ENCODE measurements at regions not wholly inside any gene's neighbourhood (a gene's known extent, or its start where the extent isn't known, plus 50 kb on each side); places are given as distances from the start of the nearest gene placed in this dataset.

DNA sequence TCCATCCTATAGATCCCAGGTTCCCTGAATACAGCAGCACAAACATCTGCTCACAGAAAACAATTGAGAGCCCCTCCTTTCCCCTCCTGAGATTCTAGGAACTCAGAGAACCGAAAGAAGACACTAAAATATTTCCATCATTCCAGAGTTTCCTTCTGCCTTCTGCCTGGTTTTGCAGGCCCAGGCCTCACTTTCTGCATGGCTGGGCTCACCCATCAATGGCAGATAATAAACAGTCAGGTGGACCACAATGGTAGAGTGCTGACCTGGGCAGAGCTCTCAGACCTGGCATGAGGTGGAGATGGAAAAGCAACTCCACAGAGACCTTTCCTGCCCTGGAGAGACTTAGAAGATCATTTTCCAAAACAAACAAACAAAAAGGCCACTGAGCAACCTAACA, 389.1 kb downstream of the NXPE2 start:
- Histone ChIP-seq H3K4me2 (no peak overlapping the region), H3K36me3 (replicated peaks in 1 of 2; ENCODE audit: control insufficient read depth in 1 of 2, insufficient read depth in 2 of 2, low read length in 1 of 2) (no peaks in the 10 kb centered on the region), H3K9me2 (no peaks in the 10 kb centered on the region), H3F3A (replicated peaks; ENCODE audit: insufficient read depth) (no peaks in the 10 kb centered on the region), H3K27ac (ENCODE audit: low read depth in 2 of 2, low read length in 1 of 2) (peak overlapping the region in 1 of 2 experiments; percentile 30; a peak in 2 of 4 replicates), H3K79me2 (ENCODE audit: insufficient read depth) (no peaks in the 10 kb centered on the region), H3K4me1 (ENCODE audit: control insufficient read depth in 1 of 2, insufficient read depth in 2 of 2, low read depth in 1 of 2, low read length in 1 of 2) (peaks cover 0 to 31% of the 10 kb centered on the region in 2 experiments; a peak in 2 of 4 replicates), H3K27me3 (ENCODE audit: insufficient read depth) (no peaks in the 10 kb centered on the region), H3K4me3 (ENCODE audit: low read depth in 2 of 2, low read length in 1 of 2) (no peak overlapping the region), H3K9ac (no peak overlapping the region), H2AFZ (ENCODE audit: low read depth) (no peak overlapping the region), H3K9me3 (no peaks in the 10 kb centered on the region), H4K20me1 (ENCODE audit: insufficient read depth) (no peaks in the 10 kb centered on the region)
- ChIA-PET POLR2A (interaction anchor here (1.0 kb wide), 1 partner anchor 15 kb away, joined by 3 read pairs; no protein-coding TSS in a partner anchor), CTCF (no interaction called here)
- DNase-seq = no peak
- WGBS (ENCODE audit: low lambda C conversion rate) = 0% methylated on average over 1 of the region's 1 CpG
- TF ChIP-seq POLR2AphosphoS5 (IDR thresholded peaks at IDR 0.05; ENCODE audit: low read depth, low read length) = no peak
- no peak for TF ChIP-seq MEF2A (IDR thresholded peaks at IDR 0.05; ENCODE audit: borderline replicate concordance, low read depth)
- TF ChIP-seq YY1 (IDR thresholded peaks at IDR 0.05; ENCODE audit: low read depth) = no peak
- no peak for TF ChIP-seq FOSL2 (IDR thresholded peaks at IDR 0.05; ENCODE audit: borderline replicate concordance, low read depth)
- no peak for TF ChIP-seq CHD2 (IDR thresholded peaks at IDR 0.05; ENCODE audit: low read length, partially characterized antibody)
- TF ChIP-seq NFIC (IDR thresholded peaks at IDR 0.05; ENCODE audit: borderline replicate concordance) = no peak
- TF ChIP-seq EP300 (IDR thresholded peaks at IDR 0.05; ENCODE audit: borderline replicate concordance in 1 of 2, low read depth in 1 of 2, low read length in 1 of 2) = no peak
- TF ChIP-seq RFX5 (IDR thresholded peaks at IDR 0.05; ENCODE audit: low read length) = no peak
- TF ChIP-seq TEAD4 (IDR thresholded peaks at IDR 0.05; ENCODE audit: borderline replicate concordance, insufficient read depth) = no peak
- no peak for TF ChIP-seq ELF1 (IDR thresholded peaks at IDR 0.05)

DNA sequence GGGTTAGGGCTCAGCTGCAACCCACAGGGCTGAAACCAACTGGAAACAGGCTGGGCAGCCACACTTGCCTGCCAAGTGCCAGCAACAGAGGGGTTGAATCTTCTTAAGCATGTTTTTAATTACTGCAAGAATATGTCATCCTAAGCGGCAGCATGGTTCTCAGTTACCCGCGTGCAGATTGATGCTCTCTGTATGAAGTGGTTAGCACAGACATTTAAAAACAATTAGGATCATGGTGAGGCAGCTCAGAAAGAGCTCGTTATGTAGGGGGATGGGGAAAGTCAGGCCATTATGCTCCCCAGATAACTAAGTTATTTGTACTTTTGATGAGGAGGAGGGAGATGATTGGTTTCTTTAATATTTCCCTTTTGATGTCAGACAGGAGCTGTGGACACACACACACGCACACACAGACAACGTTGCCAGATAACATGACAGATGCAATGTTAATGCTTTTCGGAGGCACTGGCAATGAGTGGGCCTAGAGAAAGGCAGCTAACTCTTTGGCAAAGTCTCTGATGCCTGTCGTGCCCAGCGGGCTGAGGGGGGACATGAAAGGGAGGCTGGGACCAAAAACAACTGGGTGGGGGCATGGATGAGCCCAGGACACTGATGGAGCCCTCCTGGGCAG, 389.7 kb downstream of the NXPE2 start:
- Histone ChIP-seq H3K36me3 (replicated peaks in 1 of 2; ENCODE audit: control insufficient read depth in 1 of 2, insufficient read depth in 2 of 2, low read length in 1 of 2) (no peaks in the 10 kb centered on the region), H3F3A (replicated peaks; ENCODE audit: insufficient read depth) (no peaks in the 10 kb centered on the region), H3K9ac (no peak overlapping the region), H3K27ac (ENCODE audit: low read depth in 2 of 2, low read length in 1 of 2) (peak overlapping the region in 1 of 2 experiments; percentile 30; a peak in 2 of 4 replicates), H3K27me3 (ENCODE audit: insufficient read depth) (no peaks in the 10 kb centered on the region), H3K4me2 (no peak overlapping the region), H4K20me1 (ENCODE audit: insufficient read depth) (no peaks in the 10 kb centered on the region), H3K9me3 (no peaks in the 10 kb centered on the region), H3K9me2 (no peaks in the 10 kb centered on the region), H2AFZ (ENCODE audit: low read depth) (no peak overlapping the region), H3K4me1 (ENCODE audit: control insufficient read depth in 1 of 2, insufficient read depth in 2 of 2, low read depth in 1 of 2, low read length in 1 of 2) (peaks cover 0 to 33% of the 10 kb centered on the region in 2 experiments; a peak in 2 of 4 replicates), H3K79me2 (ENCODE audit: insufficient read depth) (no peaks in the 10 kb centered on the region), H3K4me3 (ENCODE audit: low read depth in 2 of 2, low read length in 1 of 2) (no peak overlapping the region)
- TF ChIP-seq GATA2 (CRISPR knock-in tag; IDR thresholded peaks at IDR 0.05) (peak; percentile 41; the same call in 1 of the 2 replicates), RFX5 (IDR thresholded peaks at IDR 0.05; ENCODE audit: low read length) (no peak)
- POLR2A ChIA-PET = interaction anchor here (1.0 kb wide), 1 partner anchor 15 kb away, joined by 3 read pairs; no protein-coding TSS in a partner anchor
- no peak for DNase-seq
- CTCF ChIA-PET = interaction anchor here (0.8 kb wide), 1 partner anchor 8 kb away, joined by 3 read pairs; no protein-coding TSS in a partner anchor
- WGBS (ENCODE audit: low lambda C conversion rate) = 38% methylated on average over 9 of the region's 9 CpGs

DNA sequence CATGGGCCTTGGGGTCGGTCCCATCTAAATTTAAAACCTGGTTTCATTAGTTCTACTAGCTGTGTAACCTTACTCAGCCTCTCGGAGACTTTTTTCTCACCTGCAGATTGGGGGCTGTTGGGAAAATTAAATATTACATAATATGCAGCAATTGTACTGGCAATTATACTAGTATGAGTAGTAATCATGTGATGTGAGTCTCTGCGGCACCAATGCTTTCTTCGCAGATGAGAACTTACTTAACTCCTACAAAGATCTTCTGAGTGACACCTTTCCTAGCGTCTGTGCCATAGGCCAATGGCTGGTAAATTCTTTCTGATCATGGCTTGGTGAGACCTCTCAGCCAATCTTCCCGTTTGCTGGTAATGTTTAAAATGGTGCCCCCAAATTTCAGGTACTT, 391.3 kb downstream of the NXPE2 start:
- H3K9ac ChIP-seq = no peak overlapping the region
- H3K4me3 ChIP-seq (ENCODE audit: low read depth in 2 of 2, low read length in 1 of 2) = no peak overlapping the region
- no peak overlapping the region for H2AFZ ChIP-seq (ENCODE audit: low read depth)
- no peaks in the 10 kb centered on the region for H3K9me2 ChIP-seq
- TF ChIP-seq CHD2 (IDR thresholded peaks at IDR 0.05; ENCODE audit: low read length, partially characterized antibody) = no peak
- no peak for TF ChIP-seq GABPA (IDR thresholded peaks at IDR 0.05; ENCODE audit: low read depth)
- TF ChIP-seq TCF12 (IDR thresholded peaks at IDR 0.05) = no peak
- no peaks in the 10 kb centered on the region for H3K27me3 ChIP-seq (ENCODE audit: insufficient read depth)
- DNase-seq = no peak
- no peak overlapping the region for H3K4me2 ChIP-seq
- H3K9me3 ChIP-seq = no peaks in the 10 kb centered on the region
- no peaks in the 10 kb centered on the region for H3K36me3 ChIP-seq (replicated peaks in 1 of 2; ENCODE audit: control insufficient read depth in 1 of 2, insufficient read depth in 2 of 2, low read length in 1 of 2)
- H3K27ac ChIP-seq (ENCODE audit: low read depth in 2 of 2, low read length in 1 of 2) = no peak overlapping the region
- WGBS (ENCODE audit: low lambda C conversion rate) = 48% methylated on average over 6 of the region's 6 CpGs
- POLR2A ChIA-PET = no interaction called here
- no peaks in the 10 kb centered on the region for H3F3A ChIP-seq (replicated peaks; ENCODE audit: insufficient read depth)
- CTCF ChIA-PET = no interaction called here
- H4K20me1 ChIP-seq (ENCODE audit: insufficient read depth) = no peaks in the 10 kb centered on the region
- no peaks in the 10 kb centered on the region for H3K79me2 ChIP-seq (ENCODE audit: insufficient read depth)
- peaks cover 0 to 35% of the 10 kb centered on the region in 2 experiments; a peak in 2 of 4 replicates for H3K4me1 ChIP-seq (ENCODE audit: control insufficient read depth in 1 of 2, insufficient read depth in 2 of 2, low read depth in 1 of 2, low read length in 1 of 2)
